Choroid plexus epithelial cell (primary cell): ENCODE measurements at regions not wholly inside any gene's neighbourhood (a gene's known extent, or its start where the extent isn't known, plus 50 kb on each side); places are given as distances from the start of the nearest gene placed in this dataset.

Experiments
- DNase-seq: peaks from one replicate; pipeline ENCODE4 v3.0.0-alpha.2; 2010; ENCODE audit warnings: low read depth
- H3K4me3 ChIP-seq: 2 replicates; pipeline ENCODE4 v1.5.1; 2011; ENCODE audit warnings: low read depth, mild to moderate bottlenecking, control low read depth, low read length, moderate library complexity
- TF ChIP-seq, protein P1 (sequence below): conservative IDR thresholded peaks from 2 replicates; pipeline ENCODE4 v1.5.1; 2011; ENCODE audit warnings: low read depth, mild to moderate bottlenecking, control low read depth, inconsistent platforms, low read length, moderate library complexity

DNA sequence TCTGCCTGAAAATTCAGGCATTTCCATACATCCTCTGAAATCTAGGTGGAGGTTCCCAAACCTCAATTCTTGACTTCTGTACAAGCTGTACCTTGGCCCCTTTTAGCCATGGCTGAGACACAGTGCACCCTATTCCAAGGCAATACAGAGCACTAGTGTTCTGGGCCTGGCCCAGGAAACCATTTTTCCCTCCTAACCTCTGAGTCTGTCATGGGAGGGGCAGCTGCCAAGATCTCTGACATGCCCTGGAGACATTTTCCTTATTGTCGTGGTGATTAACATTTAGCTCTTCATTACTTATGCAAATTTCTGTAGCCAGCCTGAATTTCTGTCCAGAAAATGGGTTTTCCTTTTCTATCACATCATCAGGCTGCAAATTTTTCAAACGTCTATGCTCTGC is 248.0 kb upstream of the RGS18 start:
- TF ChIP-seq, protein P1, sequence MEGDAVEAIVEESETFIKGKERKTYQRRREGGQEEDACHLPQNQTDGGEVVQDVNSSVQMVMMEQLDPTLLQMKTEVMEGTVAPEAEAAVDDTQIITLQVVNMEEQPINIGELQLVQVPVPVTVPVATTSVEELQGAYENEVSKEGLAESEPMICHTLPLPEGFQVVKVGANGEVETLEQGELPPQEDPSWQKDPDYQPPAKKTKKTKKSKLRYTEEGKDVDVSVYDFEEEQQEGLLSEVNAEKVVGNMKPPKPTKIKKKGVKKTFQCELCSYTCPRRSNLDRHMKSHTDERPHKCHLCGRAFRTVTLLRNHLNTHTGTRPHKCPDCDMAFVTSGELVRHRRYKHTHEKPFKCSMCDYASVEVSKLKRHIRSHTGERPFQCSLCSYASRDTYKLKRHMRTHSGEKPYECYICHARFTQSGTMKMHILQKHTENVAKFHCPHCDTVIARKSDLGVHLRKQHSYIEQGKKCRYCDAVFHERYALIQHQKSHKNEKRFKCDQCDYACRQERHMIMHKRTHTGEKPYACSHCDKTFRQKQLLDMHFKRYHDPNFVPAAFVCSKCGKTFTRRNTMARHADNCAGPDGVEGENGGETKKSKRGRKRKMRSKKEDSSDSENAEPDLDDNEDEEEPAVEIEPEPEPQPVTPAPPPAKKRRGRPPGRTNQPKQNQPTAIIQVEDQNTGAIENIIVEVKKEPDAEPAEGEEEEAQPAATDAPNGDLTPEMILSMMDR = no peak
- no peak overlapping the region for H3K4me3 ChIP-seq
- no peak for DNase-seq

DNA sequence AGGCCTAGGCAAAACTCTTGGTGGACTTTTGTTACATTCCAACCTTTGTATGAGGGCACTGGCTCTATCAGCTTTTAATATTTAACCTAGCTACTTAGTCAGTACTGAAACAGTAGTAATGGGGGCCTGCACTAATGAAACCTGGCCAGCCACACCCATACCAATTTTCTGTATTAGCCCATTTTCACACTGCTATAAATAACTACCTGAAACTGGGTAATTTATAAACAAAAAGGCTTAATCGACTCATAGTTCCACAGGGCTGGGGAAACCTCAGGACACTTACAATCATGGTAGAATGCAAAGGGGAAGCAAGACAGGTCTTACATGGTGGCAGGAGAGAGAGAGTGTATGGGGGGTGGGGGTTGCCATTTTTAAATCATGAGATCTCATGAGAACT is 245.7 kb upstream of the RGS18 start:
- H3K4me3 ChIP-seq = no peak overlapping the region
- TF ChIP-seq, protein P1 = no peak
- DNase-seq = no peak

DNA sequence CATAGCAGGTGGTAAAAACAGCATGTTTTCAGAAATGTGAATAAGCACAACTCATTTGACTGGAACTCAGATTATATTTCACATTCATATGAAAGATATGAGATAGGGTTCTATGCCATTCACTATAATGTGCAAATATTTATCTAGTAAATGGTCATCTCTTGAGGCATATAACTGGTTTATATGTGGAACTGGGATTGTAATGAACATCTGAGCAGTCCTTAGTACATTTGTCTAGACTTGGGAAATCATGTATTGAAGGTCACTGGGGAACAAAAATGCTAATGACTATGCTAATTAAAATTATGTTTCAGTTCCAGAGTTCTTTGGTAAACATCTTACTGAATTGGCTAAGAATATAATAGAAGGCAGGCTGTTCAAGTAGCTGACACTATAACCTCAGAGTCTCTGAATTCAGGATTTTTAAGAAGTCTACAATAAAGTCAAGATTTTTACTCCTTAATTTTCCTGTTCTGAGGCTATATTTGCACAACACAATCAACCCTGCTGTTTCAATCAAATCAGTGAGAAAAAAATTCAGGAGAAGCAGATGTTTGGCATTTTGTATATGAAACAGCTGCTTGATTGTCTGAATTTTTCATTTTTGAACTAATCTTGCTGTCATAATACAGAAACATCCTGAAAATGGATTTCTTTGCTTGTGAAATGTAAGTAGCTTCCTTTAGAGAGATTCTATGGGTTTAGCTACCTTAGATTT is 244.8 kb upstream of the RGS18 start:
- DNase-seq = peak; percentile 2

DNA sequence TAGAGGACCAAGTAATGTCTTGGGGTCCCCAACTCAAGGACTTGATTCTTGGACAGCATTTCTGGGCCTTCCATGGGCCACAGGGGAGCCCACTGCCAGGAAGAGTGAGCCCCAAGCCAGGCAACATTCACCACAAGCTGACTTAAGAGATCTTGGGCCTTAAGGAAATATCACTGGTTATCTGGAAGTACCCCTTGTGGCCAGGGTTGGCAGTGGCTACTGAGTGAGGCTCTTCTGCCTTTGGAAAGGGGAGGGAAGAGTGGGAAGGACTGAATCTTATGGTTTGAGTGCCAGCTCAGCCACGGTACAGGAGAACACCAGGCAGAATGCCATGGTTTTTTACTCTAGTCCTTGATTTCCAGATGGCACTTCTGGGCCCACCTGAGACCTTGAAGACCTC is 228.9 kb upstream of the RGS18 start:
- TF ChIP-seq, protein P1 = no peak
- no peak overlapping the region for H3K4me3 ChIP-seq
- DNase-seq = no peak

More for the DNA sequence above, 244.8 kb upstream of the RGS18 start:
- no peak overlapping the region for H3K4me3 ChIP-seq
- TF ChIP-seq, protein P1 = no peak

DNA sequence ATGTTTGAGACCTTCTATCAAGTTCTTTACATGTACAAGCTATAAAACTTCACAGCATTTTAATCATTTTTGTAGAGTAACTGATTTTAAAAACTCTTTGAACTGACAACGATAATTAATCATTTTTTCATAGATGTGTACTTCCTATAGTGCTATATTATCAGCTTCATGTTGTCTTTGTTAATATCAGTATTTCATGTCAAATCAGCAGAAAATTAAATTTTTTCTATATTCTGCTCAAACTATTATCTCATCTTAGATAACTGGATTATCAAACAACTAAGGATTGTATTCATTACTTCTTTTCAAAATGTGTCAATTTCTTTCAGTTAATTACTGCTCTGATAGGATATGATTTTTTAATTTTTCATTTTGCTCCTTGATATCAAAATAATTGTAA is 214.6 kb upstream of the RGS18 start:
- TF ChIP-seq, protein P1 = no peak
- no peak for DNase-seq
- no peak overlapping the region for H3K4me3 ChIP-seq

DNA sequence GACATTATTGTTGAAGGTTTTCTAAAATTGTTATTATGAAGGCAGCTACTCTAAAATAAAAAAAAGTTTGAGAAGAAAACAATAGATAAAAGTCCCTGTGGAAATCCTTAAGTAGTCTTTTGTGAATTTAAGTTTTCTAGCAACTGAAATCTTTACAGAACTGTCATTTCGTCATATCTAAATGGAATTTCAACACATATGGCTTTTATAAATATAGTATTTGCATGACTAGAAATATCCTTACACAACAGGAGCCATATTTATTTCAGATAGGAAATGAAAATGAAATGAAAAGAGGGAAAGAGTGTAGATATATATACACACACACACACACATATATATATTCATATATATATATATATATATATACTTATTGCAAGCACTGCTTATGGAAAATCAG is 204.7 kb upstream of the RGS18 start:
- DNase-seq = peak; percentile 2
- TF ChIP-seq, protein P1 = no peak
- H3K4me3 ChIP-seq = no peak overlapping the region

DNA sequence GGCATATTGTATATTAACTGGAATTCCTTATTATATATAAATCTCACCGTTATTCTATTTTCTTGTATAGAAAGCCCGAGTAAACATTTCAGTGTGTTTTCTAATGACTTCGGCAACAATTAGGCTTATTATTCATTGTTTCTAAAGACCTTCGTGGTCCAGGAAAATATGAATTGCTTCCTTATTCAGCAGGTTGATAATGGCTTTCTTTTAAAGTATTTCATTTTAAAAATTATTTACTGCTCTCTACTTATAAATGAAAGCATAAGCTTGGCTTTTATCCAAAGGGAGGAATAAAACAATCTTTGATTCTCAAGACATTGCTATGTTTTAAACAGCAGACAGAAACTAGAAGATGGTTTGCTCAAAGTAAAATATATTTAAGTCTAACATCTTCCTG is 198.4 kb upstream of the RGS18 start:
- DNase-seq = no peak
- no peak overlapping the region for H3K4me3 ChIP-seq

More for the DNA sequence above, 198.4 kb upstream of the RGS18 start:
- TF ChIP-seq, protein P1 = no peak
